CD4-positive, alpha-beta T cell treated with Interleukin-10 for 1 hour (primary cell): ENCODE measurements at regions not wholly inside any gene's neighbourhood (a gene's known extent, or its start where the extent isn't known, plus 50 kb on each side); places are given as distances from the start of the nearest gene placed in this dataset.

Experiments
- DNase-seq: peaks from one replicate; pipeline ENCODE4 v3.0.0-alpha.2; 2020

- DNase-seq, result no peak
Observed at GRCh38 chr1:195495720-195496635, 1112.3 kb downstream of the KCNT2 start.

DNA sequence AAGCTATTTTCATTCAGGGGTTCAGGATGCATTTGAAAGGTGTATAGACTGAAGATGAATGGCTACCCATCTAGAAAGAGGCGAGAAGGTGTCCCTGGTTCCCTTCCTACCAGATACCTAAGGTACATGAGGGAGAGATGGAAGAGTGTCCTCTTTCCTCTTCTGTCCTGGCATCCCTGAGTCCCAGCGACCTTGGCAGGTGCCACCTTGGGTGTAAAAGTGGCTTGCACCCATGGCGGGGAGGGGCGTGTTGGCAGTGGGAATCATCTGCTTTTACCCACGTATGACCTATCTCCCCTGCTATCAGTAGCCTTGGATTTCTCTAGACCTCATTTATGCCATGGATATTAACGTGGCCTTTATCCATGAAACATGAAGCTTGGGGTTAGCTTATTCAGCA is 1126.1 kb downstream of the KCNT2 start:
- DNase-seq, result no peak

DNA sequence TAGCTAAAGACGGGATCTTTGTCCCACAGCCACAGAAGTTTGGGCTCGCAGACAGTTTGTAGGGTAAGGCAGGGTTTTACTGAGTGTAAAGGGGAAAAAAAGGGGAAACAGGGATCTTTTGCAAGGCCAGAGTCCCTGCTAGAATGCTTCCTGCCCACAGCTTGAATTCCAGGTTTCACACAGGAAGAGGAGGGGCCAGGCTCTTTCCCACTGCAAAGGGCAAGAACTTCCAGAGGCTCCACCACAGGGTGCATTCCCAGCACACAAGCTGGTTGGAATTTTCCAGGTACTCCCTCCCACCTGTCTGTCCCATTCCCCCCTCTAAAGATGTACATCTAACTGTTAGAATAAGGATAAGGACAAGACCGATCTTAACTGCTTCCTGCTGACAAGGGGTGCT is 1126.9 kb downstream of the KCNT2 start:
- no peak for DNase-seq

DNA sequence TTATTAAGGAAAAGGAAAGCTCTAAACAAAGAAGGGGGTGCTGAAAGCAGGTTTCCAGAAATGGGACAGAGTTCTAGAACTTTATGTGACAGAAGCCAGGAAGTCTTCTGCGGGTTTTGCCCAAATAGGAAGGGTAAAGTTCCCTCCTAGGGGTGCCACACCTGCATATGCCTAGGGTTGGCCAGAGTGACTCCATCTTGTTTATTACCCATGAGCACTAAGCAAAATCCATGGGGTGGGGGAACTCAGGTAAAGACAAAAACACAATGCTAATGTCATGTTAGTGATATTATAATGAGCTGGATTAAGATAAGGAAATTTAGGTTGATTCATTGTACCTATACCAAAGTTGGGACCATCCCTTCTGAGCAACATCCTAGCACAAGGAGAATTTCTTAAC is 1132.7 kb downstream of the KCNT2 start:
- no peak for DNase-seq

DNA sequence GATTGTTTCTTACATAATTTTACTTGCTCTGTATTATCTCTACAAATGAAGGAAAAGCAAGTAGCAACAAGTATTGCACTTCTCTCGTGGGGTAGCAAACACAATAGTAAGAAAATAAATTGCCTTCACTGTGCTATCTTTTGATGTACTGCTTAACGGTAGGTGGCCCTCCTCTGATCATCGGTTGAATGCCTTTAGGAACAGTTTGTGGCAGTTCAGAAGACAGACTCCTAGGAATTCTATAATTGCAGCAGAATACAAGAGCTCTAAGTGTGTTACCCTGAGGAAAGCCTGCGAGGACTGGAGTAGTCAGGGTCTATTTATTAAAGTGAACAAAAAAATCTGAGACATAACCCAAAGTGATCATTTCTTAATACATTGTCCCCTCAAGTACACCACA is 1135.9 kb downstream of the KCNT2 start:
- no peak for DNase-seq

DNA sequence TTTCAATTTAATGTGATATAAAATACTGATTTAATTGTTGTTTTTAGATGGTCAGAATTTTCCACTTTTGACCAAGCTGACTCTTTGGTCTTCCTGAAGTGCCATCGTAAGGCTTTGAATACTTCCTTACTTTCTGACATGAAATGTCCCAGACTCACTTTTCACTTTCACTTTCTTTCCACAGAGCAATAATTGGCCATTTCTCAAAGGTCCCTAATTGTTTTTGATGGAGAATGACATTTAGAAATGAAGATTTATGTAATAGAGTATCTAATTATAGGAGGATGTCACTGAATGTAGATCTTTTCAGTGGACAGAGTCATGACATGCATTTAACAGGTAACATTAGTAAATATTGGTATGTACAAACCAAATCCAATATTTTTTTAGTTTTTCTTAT is 1141.6 kb downstream of the KCNT2 start:
- no peak for DNase-seq

DNA sequence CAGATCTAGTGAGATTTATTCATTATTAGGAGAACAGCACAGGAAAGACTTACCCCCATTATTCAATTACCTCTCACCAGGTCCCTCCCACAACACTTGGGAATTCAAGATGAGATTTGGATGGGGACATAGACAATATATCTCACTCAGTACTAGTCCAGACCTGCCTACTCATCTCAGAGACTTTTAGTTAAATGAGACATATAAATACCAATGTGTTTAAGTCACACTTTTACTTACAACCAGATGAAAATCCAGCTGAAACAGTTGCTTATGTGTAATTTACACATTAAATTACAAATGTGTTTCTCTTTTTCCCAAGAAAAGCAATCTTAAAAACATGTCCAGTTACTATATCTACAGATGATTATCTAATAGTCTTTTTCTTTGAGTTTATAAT is 1145.6 kb downstream of the KCNT2 start:
- no peak for DNase-seq

GRCh38 chr1:195462152-195462551 is 1146.1 kb downstream of the KCNT2 start:
- DNase-seq, result no peak

DNA sequence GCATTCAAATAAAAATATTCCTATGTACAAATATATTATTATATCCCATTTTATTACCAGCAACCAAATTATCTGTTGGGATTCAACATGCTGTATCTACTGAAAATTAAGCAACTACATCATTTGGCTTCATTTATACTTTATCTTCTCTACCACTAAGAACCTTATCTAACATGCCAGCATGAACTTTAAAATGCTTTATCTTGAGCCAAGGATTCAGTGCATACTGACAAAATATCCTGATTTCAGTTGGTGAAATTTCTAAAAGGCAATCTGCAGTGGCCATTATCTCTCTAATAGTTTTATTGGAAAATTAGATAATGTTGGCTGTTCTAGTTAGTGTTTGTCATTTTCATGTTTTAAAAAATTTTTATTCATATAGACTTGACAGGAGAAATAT is 1149.9 kb downstream of the KCNT2 start:
- DNase-seq, result no peak

DNA sequence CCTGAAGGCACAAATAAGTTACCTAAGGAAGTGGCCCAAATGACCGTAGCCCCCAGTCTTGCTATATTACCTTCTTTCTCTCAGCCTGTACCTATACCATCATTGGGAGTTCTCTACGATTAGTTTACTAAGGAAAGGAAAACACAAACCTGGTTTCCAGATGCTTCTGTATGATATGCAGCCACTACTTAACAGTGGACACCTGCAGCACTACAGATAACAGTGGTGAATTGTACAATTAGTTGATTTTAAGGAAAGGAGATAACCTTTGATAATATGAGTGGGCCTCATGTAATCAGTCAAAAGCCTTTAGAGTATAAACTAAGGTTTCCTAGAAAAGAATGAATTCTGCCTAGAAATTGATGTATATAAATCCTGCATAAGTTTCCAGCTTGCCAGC is 1157.4 kb downstream of the KCNT2 start:
- no peak for DNase-seq

GRCh38 chr1:195439661-195440060 is 1168.6 kb downstream of the KCNT2 start:
- DNase-seq, result no peak

DNA sequence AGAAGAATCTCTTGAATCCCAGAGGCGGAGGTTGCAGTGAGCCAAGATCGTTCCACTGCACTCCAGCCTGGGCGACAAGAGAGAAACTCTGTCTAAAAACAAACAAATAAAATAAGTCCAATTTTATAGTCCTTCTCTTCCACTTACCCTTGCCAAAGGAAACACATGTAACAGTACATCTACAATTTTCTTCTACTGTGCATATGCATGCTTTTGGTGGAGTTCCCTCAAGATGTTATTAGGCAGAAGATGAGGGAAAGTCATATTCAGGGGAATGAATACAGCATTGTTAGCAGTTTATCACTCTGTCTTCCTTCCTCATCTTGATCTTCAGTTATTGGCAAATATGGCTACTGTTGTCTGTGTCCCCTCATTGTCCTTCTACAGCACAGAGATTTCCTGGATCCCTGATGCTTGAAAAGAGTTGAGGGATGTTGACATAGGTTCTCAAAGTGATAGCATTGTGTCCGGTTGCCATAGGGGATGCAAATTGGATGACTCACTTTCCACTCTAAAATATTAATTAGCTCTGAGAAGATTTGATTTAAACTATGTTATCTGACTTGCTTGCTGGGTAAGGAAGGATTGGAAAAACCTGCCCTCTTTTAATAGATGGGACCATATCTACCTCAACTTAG is 1173.6 kb downstream of the KCNT2 start:
- no peak for DNase-seq

GRCh38 chr1:195430826-195431225 is 1177.4 kb downstream of the KCNT2 start:
- no peak for DNase-seq

DNA sequence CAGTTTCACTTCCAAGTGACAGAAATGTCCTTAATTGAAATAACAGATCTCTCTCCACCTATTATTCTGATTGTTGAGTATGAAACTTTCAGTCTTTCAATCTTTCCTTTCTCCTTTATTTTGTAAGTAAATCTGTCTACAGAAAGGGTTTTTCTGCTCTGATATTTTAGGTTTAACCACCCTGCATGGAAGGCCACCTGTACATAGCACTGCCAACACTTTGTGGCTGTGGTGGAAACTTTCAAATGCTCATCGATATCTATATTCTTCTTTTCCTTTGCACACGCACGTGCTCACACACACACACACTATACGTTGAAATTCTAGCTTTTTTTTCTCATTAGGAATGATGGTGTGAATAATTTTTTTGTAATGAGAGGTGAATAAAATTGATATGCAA is 1179.3 kb downstream of the KCNT2 start:
- no peak for DNase-seq

GRCh38 chr1:195415584-195415983 is 1192.7 kb downstream of the KCNT2 start:
- DNase-seq, result no peak

DNA sequence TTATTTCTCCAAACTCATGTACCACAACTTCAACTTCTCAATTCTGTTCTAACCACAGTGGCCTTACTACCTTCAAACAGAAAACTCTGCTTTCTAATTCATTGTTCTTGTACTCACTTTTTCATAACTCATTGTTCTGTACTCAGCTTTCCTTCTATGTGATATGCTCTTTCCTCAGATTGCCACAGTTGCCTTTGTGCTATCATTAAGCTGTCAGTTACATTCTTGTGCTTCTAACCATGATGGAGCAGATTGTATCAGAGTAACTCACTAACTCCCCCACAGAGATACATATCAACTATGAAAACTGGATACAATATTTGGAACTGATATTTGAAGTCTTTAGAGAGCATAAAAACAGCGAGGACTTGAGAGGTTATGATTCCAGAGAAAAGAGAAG is 1213.7 kb downstream of the KCNT2 start:
- no peak for DNase-seq

DNA sequence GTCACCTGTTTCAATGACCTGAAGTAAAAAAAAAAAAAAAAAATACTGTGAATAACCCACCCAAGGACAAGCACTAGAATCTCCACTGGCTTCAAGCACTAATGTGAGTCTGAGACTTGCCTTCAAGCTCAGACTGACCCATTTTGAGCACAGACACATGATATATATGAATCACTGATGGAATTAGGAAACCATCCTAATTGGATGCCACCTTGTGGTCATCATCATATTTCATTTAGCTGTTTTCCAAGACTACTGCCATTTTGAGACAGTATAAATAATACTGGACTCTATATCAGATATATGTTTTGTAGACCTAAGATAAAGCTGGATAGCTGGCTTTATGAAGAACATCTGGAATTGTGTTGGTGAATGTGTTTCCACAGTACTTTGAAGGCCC is 1232.0 kb downstream of the KCNT2 start:
- DNase-seq, result no peak

DNA sequence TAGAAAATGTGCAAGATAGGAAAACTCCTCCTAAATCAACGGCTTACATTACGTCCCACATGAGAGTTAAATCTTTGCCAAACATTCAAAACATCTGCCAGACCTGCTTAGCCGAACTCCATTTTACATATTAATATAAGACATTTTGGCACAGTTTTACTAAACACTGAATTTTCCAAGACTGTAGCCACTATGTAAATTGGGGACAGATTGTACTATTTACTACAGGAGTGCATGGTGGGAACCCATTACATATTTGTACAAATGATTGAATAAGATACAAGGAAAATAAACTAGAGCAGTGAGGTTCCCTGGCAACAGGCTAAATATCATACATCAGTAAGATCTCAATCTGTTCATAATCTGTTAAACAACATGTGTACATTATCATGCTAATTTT is 1234.4 kb downstream of the KCNT2 start:
- DNase-seq, result no peak

DNA sequence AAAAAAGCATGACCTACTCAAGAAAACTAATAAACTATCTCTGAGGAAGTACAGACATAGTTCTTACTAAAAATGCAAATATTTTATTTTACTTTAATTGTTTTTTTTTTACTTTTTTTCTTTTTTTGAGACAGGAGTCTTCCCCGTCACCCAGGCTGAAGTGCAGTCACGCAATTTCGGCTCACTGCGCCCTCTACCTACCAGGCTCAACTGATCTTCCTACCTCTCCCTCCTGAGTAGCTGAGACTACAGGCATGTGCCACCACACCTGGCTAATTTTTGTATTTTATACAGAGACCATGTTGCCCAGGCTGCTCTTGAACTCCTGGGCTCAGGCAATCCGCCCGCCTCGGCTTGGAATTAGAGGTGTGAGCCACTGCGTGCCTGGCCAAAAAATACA is 1263.1 kb downstream of the KCNT2 start:
- DNase-seq, result no peak

DNA sequence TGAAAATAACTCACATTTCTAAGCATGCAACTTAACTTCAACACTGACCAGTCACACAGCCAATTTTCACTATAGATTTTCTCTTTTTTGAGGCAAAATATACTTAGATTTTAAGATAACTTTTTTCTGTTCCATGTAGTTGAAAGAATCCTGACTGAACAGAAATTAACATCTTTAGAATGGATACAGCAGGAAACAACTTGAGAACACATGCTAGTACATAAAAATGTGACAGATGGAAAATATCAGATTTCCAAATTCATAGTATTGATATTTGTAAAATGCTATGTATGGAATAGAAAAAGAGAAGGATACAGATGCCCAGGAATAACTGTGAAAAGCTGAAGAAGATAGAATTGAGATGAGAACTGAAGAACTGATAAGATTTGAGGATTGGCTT is 1270.6 kb downstream of the KCNT2 start:
- DNase-seq, result no peak

DNA sequence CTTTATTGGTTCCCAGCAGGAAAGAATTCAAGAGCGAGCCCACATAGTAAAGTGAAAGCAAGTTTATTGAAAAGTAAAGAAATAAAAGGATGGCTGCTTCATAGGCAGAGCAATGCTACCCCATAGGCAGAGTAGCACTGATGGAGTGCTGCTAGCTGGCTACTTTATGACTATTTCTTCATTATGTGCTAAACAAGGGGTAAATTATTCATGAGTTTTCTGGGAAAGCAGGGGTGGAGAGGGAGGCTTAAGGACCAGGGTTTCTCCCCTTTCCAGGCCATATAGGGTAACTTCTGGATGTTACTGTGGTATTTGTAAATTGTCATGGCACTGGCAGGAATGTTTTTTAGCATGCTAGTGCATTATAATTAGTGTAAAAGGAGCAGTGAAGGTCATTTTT is 1271.4 kb downstream of the KCNT2 start:
- DNase-seq, result no peak

- DNase-seq, result no peak
Observed at GRCh38 chr1:195335541-195335940, 1272.7 kb downstream of the KCNT2 start.

DNA sequence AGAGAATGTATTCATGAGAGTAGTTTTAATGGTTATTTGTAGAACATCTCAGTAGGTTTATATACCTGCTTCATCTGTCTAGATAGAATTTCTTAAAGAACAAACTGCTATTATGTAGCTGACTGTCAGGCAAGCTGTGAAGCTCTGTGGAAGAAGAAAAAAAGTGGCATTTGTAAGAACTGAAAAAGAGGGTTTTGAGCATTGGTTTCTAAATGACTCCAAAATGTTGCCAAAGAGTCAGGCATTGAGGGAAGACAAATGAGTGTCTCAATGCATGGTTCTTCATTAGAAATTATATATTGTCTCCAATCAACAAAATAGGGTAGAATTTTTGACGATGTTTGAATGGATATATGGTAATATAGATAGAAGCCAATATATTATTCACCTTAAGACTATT is 1276.1 kb downstream of the KCNT2 start:
- DNase-seq, result no peak

DNA sequence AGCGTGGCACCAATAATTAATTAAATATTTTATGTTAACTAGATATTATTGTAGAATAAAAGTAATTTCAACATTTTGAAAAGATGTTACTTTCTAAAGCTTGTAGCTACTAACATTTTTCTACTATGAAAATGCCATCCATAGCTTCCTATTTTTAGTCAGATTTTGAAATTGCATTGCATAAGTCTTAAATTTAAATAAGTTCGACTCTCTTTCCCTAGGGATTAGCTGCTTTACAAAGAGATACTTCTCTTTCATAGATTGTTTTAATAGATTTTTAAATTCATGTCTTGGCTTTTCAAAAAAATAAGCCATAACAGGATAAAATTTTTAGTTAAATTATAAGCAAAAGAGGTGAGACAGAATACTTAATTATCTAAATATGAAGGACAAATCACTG is 1279.6 kb downstream of the KCNT2 start:
- no peak for DNase-seq

DNA sequence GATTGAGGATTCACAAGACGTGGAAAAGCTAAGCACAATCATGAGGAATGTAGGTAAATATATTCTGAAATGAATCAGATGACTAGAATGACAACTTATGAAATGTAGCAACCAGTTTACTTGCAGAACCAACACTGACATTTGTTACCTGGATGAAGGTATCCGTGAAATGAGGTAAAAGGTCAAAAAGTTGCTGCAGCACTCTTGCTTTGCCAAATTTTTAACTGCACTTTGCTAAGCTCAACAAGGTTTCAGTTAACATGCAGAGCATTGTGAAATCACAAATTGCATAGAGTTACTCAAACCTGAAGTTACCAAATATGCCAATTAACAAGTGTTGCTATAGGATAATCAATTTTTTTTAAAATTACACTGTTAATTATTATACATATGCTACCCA is 1280.1 kb downstream of the KCNT2 start:
- no peak for DNase-seq
